ENCODE measurements at regions not wholly inside any gene's neighbourhood (a gene's known extent, or its start where the extent isn't known, plus 50 kb on each side); places are given as distances from the start of the nearest gene placed in this dataset.

DNA sequence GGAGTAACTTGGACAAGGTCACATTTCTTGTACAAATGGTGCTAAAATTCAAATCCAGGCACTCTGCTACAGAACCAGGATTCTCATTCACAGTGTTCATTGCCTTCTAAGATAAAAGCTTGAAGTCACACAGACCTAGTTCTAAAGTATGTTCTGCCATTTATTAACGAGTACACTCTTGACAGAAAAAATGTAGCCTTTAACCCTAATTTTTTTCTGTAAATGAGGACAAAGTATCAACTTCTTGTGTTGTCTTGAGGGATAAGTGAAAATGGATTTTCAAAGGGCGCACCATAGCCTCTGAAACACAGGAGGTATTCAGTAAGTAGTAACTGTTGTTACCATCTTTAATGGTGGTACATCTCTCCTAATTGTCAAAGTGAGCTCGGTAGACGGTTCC, 379.8 kb upstream of the FLRT2 start:
- H3K9ac ChIP-seq (ENCODE audit: low read length in 3 of 3), result no peak overlapping the region
- TF ChIP-seq CTCF (IDR thresholded peaks at IDR 0.05; ENCODE audit: borderline replicate concordance, extremely low read depth, insufficient read depth), result no peak
- H3K4me1 ChIP-seq (ENCODE audit: control insufficient read depth in 2 of 3, insufficient read depth in 2 of 3, low read depth in 1 of 3, low read length in 3 of 3), result peaks cover 0 to 3% (median 0%) of the 10 kb centered on the region in 3 donors
- peak overlapping the region in 1 of 2 donors; percentile 12 for H3K27ac ChIP-seq (ENCODE audit: low read depth in 2 of 2, low read length in 2 of 2)
- no peaks in the 10 kb centered on the region for H3K36me3 ChIP-seq (ENCODE audit: control insufficient read depth in 2 of 3, insufficient read depth in 3 of 3, low read length in 3 of 3)
- no peak overlapping the region for H3K4me3 ChIP-seq (ENCODE audit: low read length in 3 of 3)
- intact Hi-C loops (cut with DNase I), result no loop called here
- H3K27me3 ChIP-seq (ENCODE audit: control insufficient read depth, insufficient read depth, low read length), result no peaks in the 10 kb centered on the region
- H3K9me3 ChIP-seq (ENCODE audit: control insufficient read depth in 2 of 3, insufficient read depth in 1 of 3, low read length in 3 of 3), result no peaks in the 10 kb centered on the region
- FAIRE-seq, result peak; percentile 70
- peak in 2 of 5 donors; percentile 22 to 39 for DNase-seq

- intact Hi-C loops (cut with DNase I), result no loop called here
- no peak for FAIRE-seq
Observed at GRCh38 chr14:85154714-85155113, 375.2 kb upstream of the FLRT2 start.

DNA sequence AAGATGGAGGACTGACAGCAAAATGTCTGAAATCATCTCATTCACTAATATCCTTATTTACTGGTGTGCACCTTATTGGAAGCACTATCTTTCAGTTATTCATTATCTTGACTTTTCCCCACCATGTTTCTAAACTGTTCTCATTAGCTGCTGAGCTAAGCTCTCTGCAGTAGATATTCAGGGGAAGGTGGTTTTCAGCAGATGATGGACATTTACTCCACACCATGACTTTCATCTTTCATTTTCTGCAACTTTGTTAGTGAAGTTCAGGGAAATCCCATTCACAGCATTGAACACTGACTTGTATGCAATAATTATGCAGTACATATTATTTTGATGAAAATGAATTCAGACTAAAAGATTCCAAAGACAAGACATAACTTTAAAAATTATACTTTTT, 373.6 kb upstream of the FLRT2 start:
- TF ChIP-seq CTCF (IDR thresholded peaks at IDR 0.05; ENCODE audit: borderline replicate concordance, extremely low read depth, insufficient read depth), result no peak
- DNase-seq (no peak), FAIRE-seq (no peak)
- Histone ChIP-seq H3K36me3 (ENCODE audit: control insufficient read depth in 2 of 3, insufficient read depth in 3 of 3, low read length in 3 of 3) (no peaks in the 10 kb centered on the region), H3K4me1 (ENCODE audit: control insufficient read depth in 2 of 3, insufficient read depth in 2 of 3, low read depth in 1 of 3, low read length in 3 of 3) (no peaks in the 10 kb centered on the region), H3K27me3 (ENCODE audit: control insufficient read depth, insufficient read depth, low read length) (no peaks in the 10 kb centered on the region), H3K27ac (ENCODE audit: low read depth in 2 of 2, low read length in 2 of 2) (no peak overlapping the region), H3K9ac (ENCODE audit: low read length in 3 of 3) (no peak overlapping the region), H3K4me3 (ENCODE audit: low read length in 3 of 3) (no peak overlapping the region), H3K9me3 (ENCODE audit: control insufficient read depth in 2 of 3, insufficient read depth in 1 of 3, low read length in 3 of 3) (no peaks in the 10 kb centered on the region)
- intact Hi-C loops (cut with DNase I), result no loop called here

More at GRCh38 chr14:85154714-85155113, 375.2 kb upstream of the FLRT2 start:
- Histone ChIP-seq H3K9me3 (ENCODE audit: control insufficient read depth in 2 of 3, insufficient read depth in 1 of 3, low read length in 3 of 3) (no peaks in the 10 kb centered on the region), H3K36me3 (ENCODE audit: control insufficient read depth in 2 of 3, insufficient read depth in 3 of 3, low read length in 3 of 3) (no peaks in the 10 kb centered on the region), H3K27me3 (ENCODE audit: control insufficient read depth, insufficient read depth, low read length) (no peaks in the 10 kb centered on the region), H3K4me1 (ENCODE audit: control insufficient read depth in 2 of 3, insufficient read depth in 2 of 3, low read depth in 1 of 3, low read length in 3 of 3) (peaks cover 0 to 1% (median 0%) of the 10 kb centered on the region in 3 donors), H3K4me3 (ENCODE audit: low read length in 3 of 3) (no peak overlapping the region), H3K9ac (ENCODE audit: low read length in 3 of 3) (no peak overlapping the region), H3K27ac (ENCODE audit: low read depth in 2 of 2, low read length in 2 of 2) (no peak overlapping the region)
- TF ChIP-seq CTCF (IDR thresholded peaks at IDR 0.05; ENCODE audit: borderline replicate concordance, extremely low read depth, insufficient read depth), result no peak
- DNase-seq, result no peak

GRCh38 chr14:85159726-85160125, 370.2 kb upstream of the FLRT2 start:
- FAIRE-seq (no peak), DNase-seq (no peak)
- no peak overlapping the region for H3K9ac ChIP-seq (ENCODE audit: low read length in 3 of 3)
- no peaks in the 10 kb centered on the region for H3K27me3 ChIP-seq (ENCODE audit: control insufficient read depth, insufficient read depth, low read length)
- H3K4me1 ChIP-seq (ENCODE audit: control insufficient read depth in 2 of 3, insufficient read depth in 2 of 3, low read depth in 1 of 3, low read length in 3 of 3), result no peaks in the 10 kb centered on the region
- H3K27ac ChIP-seq (ENCODE audit: low read depth in 2 of 2, low read length in 2 of 2), result no peak overlapping the region
- H3K36me3 ChIP-seq (ENCODE audit: control insufficient read depth in 2 of 3, insufficient read depth in 3 of 3, low read length in 3 of 3), result no peaks in the 10 kb centered on the region
- H3K9me3 ChIP-seq (ENCODE audit: control insufficient read depth in 2 of 3, insufficient read depth in 1 of 3, low read length in 3 of 3), result peaks cover 0 to 6% (median 0%) of the 10 kb centered on the region in 3 donors
- no peak for TF ChIP-seq CTCF (IDR thresholded peaks at IDR 0.05; ENCODE audit: borderline replicate concordance, extremely low read depth, insufficient read depth)
- intact Hi-C loops (cut with DNase I), result no loop called here
- H3K4me3 ChIP-seq (ENCODE audit: low read length in 3 of 3), result no peak overlapping the region

Measured in kidney (tissue), 13 donors.